ENCODE measurements at regions not wholly inside any gene's neighbourhood (a gene's known extent, or its start where the extent isn't known, plus 50 kb on each side); places are given as distances from the start of the nearest gene placed in this dataset.

DNA sequence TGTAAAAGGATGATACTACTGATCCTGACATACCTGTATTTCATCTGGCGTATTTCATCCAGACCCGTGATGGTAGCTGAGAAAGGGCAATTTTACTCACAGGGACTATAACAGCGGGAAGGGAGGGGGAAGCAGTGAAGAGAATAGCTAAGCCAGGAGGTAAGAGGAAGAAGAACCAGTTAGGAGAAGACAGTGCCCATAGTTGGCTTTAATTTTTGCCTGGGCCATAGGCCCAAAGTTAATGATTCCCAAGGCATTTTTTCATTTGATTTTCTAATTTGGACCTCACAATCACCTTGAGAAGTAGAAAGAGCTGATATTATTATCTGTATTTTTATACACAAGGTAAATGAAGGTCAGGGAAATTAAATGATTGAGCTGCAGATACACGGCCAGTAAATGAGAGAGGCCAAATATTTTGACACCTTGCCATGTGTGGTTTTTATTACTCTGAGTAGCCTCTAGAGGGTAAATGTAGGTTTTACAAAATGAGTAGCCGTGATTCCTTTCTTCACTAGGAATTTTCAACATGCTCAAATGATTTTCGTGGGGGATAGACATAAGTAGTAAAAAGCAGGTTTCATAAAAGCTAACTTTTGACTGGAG is 382.2 kb downstream of the FUT8 start:
- H3K36me3 Mint-ChIP-seq (ENCODE audit: insufficient read depth, unreplicated experiment), result no peaks in the 10 kb centered on the region
- no peak overlapping the region for H3K4me3 Mint-ChIP-seq (ENCODE audit: unreplicated experiment)
- no peak for DNase-seq (ENCODE audit: unreplicated experiment)
- TF ChIP-seq, protein P1, sequence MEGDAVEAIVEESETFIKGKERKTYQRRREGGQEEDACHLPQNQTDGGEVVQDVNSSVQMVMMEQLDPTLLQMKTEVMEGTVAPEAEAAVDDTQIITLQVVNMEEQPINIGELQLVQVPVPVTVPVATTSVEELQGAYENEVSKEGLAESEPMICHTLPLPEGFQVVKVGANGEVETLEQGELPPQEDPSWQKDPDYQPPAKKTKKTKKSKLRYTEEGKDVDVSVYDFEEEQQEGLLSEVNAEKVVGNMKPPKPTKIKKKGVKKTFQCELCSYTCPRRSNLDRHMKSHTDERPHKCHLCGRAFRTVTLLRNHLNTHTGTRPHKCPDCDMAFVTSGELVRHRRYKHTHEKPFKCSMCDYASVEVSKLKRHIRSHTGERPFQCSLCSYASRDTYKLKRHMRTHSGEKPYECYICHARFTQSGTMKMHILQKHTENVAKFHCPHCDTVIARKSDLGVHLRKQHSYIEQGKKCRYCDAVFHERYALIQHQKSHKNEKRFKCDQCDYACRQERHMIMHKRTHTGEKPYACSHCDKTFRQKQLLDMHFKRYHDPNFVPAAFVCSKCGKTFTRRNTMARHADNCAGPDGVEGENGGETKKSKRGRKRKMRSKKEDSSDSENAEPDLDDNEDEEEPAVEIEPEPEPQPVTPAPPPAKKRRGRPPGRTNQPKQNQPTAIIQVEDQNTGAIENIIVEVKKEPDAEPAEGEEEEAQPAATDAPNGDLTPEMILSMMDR (IDR thresholded peaks at IDR 0.05; ENCODE audit: unreplicated experiment), result no peak
- H3K9me3 Mint-ChIP-seq (ENCODE audit: unreplicated experiment), result no peaks in the 10 kb centered on the region
- POLR2A ChIA-PET, result no interaction called here
- peaks cover 11% of the 10 kb centered on the region for H3K27me3 Mint-ChIP-seq (ENCODE audit: insufficient read depth, unreplicated experiment)
- CTCF ChIA-PET, result interaction anchor here (0.5 to 1.9 kb wide), 4 partner anchors 30 to 775 kb away, joined by 4 to 6 read pairs (median 4); no protein-coding TSS in a partner anchor
- H3K27ac Mint-ChIP-seq (ENCODE audit: low read depth, unreplicated experiment), result no peak overlapping the region
- intact Hi-C loops (cut with micrococcal nuclease), result no loop called here
- no peaks in the 10 kb centered on the region for H3K4me1 Mint-ChIP-seq (ENCODE audit: insufficient read depth, unreplicated experiment)
- BruUV-seq (replicated peaks), result no TSS peak

DNA sequence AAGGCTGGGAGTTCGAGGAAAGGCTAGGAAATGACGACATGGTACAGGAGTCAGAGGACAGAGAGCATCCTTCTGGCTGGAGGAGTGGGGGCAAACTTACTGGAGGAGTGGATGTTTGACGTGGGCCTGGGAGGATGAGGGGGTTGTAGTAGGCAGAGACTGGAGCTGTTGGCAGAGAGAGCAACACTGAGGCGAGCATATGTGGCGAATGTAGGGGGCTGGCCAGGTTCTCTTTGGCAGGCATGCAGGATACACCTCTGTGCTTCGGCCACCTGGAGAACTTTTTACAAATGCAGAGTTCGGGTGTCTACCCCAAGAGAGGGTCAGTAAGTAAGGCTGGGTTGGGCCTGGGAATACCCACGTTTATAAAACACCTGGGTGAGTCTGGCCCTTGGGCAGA is 385.7 kb downstream of the FUT8 start:
- H3K27me3 Mint-ChIP-seq (ENCODE audit: insufficient read depth, unreplicated experiment), result peaks cover 11% of the 10 kb centered on the region
- CTCF ChIA-PET, result no interaction called here
- H3K27ac Mint-ChIP-seq (ENCODE audit: low read depth, unreplicated experiment), result no peak overlapping the region
- H3K36me3 Mint-ChIP-seq (ENCODE audit: insufficient read depth, unreplicated experiment), result no peaks in the 10 kb centered on the region
- intact Hi-C loops (cut with micrococcal nuclease), result no loop called here
- POLR2A ChIA-PET, result no interaction called here
- TF ChIP-seq, protein P1 (IDR thresholded peaks at IDR 0.05; ENCODE audit: unreplicated experiment), result no peak
- no TSS peak for BruUV-seq (replicated peaks)
- no peak for DNase-seq (ENCODE audit: unreplicated experiment)
- H3K4me1 Mint-ChIP-seq (ENCODE audit: insufficient read depth, unreplicated experiment), result no peaks in the 10 kb centered on the region
- no peaks in the 10 kb centered on the region for H3K9me3 Mint-ChIP-seq (ENCODE audit: unreplicated experiment)
- H3K4me3 Mint-ChIP-seq (ENCODE audit: unreplicated experiment), result no peak overlapping the region

DNA sequence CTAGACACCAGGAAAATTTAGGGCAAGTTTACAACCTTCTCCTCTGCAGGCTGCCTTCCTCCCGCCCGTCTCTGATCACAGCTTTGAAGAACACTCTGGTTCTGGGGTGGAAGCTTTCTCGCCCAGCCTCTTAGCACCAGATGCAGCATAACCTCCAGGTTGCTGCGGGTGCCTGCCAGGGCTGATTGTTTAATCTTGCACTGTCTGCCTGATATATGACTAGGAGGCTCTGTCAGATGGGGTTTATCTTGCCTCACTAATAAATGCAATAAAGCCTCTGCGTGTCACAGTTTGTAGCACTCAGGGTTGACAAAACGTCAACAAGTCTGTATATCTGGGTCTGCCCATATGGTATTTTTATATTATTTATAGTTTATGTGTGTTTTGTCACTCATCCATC is 388.2 kb downstream of the FUT8 start:
- no peaks in the 10 kb centered on the region for H3K9me3 Mint-ChIP-seq (ENCODE audit: unreplicated experiment)
- no peaks in the 10 kb centered on the region for H3K4me1 Mint-ChIP-seq (ENCODE audit: insufficient read depth, unreplicated experiment)
- peaks cover 11% of the 10 kb centered on the region for H3K27me3 Mint-ChIP-seq (ENCODE audit: insufficient read depth, unreplicated experiment)
- DNase-seq (ENCODE audit: unreplicated experiment), result no peak
- H3K36me3 Mint-ChIP-seq (ENCODE audit: insufficient read depth, unreplicated experiment), result no peaks in the 10 kb centered on the region
- intact Hi-C loops (cut with micrococcal nuclease), result no loop called here
- TF ChIP-seq, protein P1 (IDR thresholded peaks at IDR 0.05; ENCODE audit: unreplicated experiment), result no peak
- H3K27ac Mint-ChIP-seq (ENCODE audit: low read depth, unreplicated experiment), result no peak overlapping the region
- CTCF ChIA-PET, result interaction anchor here (1.1 kb wide), 1 partner anchor 24 kb away, joined by 4 read pairs; no protein-coding TSS in a partner anchor
- no peak overlapping the region for H3K4me3 Mint-ChIP-seq (ENCODE audit: unreplicated experiment)
- POLR2A ChIA-PET, result no interaction called here
- BruUV-seq (replicated peaks), result no TSS peak

DNA sequence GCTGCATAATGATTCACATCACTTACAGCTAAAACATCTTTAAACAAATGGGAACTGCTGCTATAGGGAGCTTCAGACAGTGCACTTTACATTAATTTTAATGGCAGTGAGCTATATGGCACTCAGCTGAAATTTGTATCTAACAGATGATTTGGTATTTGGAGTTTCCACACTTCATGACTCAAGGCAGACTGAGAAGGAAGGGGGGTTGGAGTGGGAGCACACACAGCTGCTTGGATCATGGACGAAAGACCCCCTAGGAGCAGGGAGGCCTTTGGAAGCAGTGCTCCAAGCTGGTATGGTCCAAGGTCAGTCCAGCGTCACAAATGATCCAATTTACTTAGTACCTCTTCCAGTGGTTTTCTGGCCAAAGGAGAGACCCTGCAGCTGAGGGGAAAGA is 389.7 kb downstream of the FUT8 start:
- DNase-seq (ENCODE audit: unreplicated experiment), result no peak
- ChIA-PET CTCF (interaction anchor here (0.6 kb wide), 1 partner anchor 84 kb away, joined by 3 read pairs; no protein-coding TSS in a partner anchor), POLR2A (no interaction called here)
- H3K4me1 Mint-ChIP-seq (ENCODE audit: insufficient read depth, unreplicated experiment), result no peaks in the 10 kb centered on the region
- TF ChIP-seq, protein P1 (IDR thresholded peaks at IDR 0.05; ENCODE audit: unreplicated experiment), result no peak
- H3K4me3 Mint-ChIP-seq (ENCODE audit: unreplicated experiment), result no peak overlapping the region
- BruUV-seq (replicated peaks), result no TSS peak
- intact Hi-C loops (cut with micrococcal nuclease), result no loop called here
- no peaks in the 10 kb centered on the region for H3K36me3 Mint-ChIP-seq (ENCODE audit: insufficient read depth, unreplicated experiment)
- no peaks in the 10 kb centered on the region for H3K9me3 Mint-ChIP-seq (ENCODE audit: unreplicated experiment)
- H3K27me3 Mint-ChIP-seq (ENCODE audit: insufficient read depth, unreplicated experiment), result peaks cover 11% of the 10 kb centered on the region
- H3K27ac Mint-ChIP-seq (ENCODE audit: low read depth, unreplicated experiment), result no peak overlapping the region

Data from MCF 10A (cell line).